SK-N-SH (cell line): ENCODE measurements at regions not wholly inside any gene's neighbourhood (a gene's known extent, or its start where the extent isn't known, plus 50 kb on each side); places are given as distances from the start of the nearest gene placed in this dataset.

ENCODE experiments used
- CTCF ChIA-PET: fragments of 300-600, 350-600 bp; formaldehyde crosslinking; extraction: SDS; loops from one replicate; lab custom pipeline; 2021; lab: Yijun Ruan, JAX
- POLR2A ChIA-PET: fragments of 350-600 bp; sonication (Branson Sonifier 250); formaldehyde crosslinking; extraction: SDS; loops from one replicate; lab custom pipeline; 2020; ENCODE audit warnings: antibody characterized with exemption, inconsistent platforms; lab: Yijun Ruan, JAX
- DNase-seq: peaks from one replicate; pipeline ENCODE4 v3.0.0; 2012
- H2AFZ ChIP-seq: fragments of 200-600 bp; sonication (generic); 2 replicates; pipeline ENCODE4 v1.8.1; 2016; ENCODE audit warnings: antibody characterized with exemption, mild to moderate bottlenecking, low read depth
- H3F3A ChIP-seq: fragments of 200-600 bp; sonication (generic); replicated peaks from 2 replicates; pipeline ENCODE3; 2016; ENCODE audit warnings: antibody characterized with exemption, mild to moderate bottlenecking; ENCODE audit not compliant: insufficient read depth
- H3K27ac ChIP-seq, 2 experiments: fragments of 200-500 bp in 1 of 2; fragments of 200-600 bp in 1 of 2; sonication (Bioruptor generic) in 1 of 2; sonication (generic), shearing (Covaris generic) in 1 of 2; 2 replicates each; pipeline versions ENCODE4 v1.5.1 to v1.6.1; 2014 to 2016; ENCODE audit warnings: low read depth in 2 of 2, inconsistent platforms in 1 of 2, low read length in 1 of 2, mild to moderate bottlenecking in 1 of 2, mixed read lengths in 1 of 2
- H3K27me3 ChIP-seq: fragments of 200-600 bp; sonication (generic), shearing (Covaris generic); 2 replicates; pipeline ENCODE4 v1.6.1; 2016; ENCODE audit warnings: mixed run types; ENCODE audit not compliant: insufficient read depth
- H3K36me3 ChIP-seq, 2 experiments: fragments of 200-500 bp in 1 of 2; fragments of 200-600 bp in 1 of 2; sonication (Bioruptor generic) in 1 of 2; sonication (generic) in 1 of 2; replicated peaks in 1 of 2; 2 replicates each; pipeline versions ENCODE3 to v1.5.1; 2014 to 2016; ENCODE audit warnings: low read length in 1 of 2, mild to moderate bottlenecking in 1 of 2; ENCODE audit not compliant: insufficient read depth in 2 of 2, control insufficient read depth in 1 of 2
- H3K4me1 ChIP-seq, 2 experiments: fragments of 200-500 bp in 1 of 2; fragments of 200-600 bp in 1 of 2; sonication (Bioruptor generic) in 1 of 2; sonication (generic), shearing (Covaris generic) in 1 of 2; 2 replicates each; pipeline versions ENCODE4 v1.5.1 to v1.6.1; 2014 to 2016; ENCODE audit warnings: low read depth in 1 of 2, low read length in 1 of 2, mixed run types in 1 of 2; ENCODE audit not compliant: insufficient read depth in 2 of 2, control insufficient read depth in 1 of 2
- H3K4me2 ChIP-seq: fragments of 200-600 bp; sonication (generic), shearing (Covaris generic); 2 replicates; pipeline ENCODE4 v1.6.1; 2017; ENCODE audit warnings: mixed run types
- H3K4me3 ChIP-seq, 2 experiments: fragments of 200-500 bp in 1 of 2; fragments of 200-600 bp in 1 of 2; sonication (Bioruptor generic) in 1 of 2; sonication (generic), shearing (Covaris generic) in 1 of 2; 2 replicates each; pipeline versions ENCODE4 v1.5.1 to v1.8.1; 2014 to 2016; ENCODE audit warnings: low read depth in 2 of 2, inconsistent platforms in 1 of 2, low read length in 1 of 2, mild to moderate bottlenecking in 1 of 2, mixed read lengths in 1 of 2, moderate library complexity in 1 of 2
- H3K79me2 ChIP-seq: fragments of 200-600 bp; sonication (generic); 2 replicates; pipeline ENCODE4 v1.8.1; 2017; ENCODE audit warnings: mild to moderate bottlenecking; ENCODE audit not compliant: insufficient read depth
- H3K9ac ChIP-seq: fragments of 200-600 bp; sonication (generic); 2 replicates; pipeline ENCODE4 v1.6.1; 2017; ENCODE audit warnings: mixed run types
- H3K9me2 ChIP-seq: fragments of 200-600 bp; sonication (generic); 2 replicates; pipeline ENCODE4 v1.6.1; 2017; ENCODE audit warnings: mixed run types
- H3K9me3 ChIP-seq: fragments of 200-600 bp; sonication (generic); 2 replicates; pipeline ENCODE4 v1.6.1; 2017; ENCODE audit warnings: mixed run types, mild to moderate bottlenecking, moderate library complexity
- H4K20me1 ChIP-seq: fragments of 200-600 bp; sonication (generic); 2 replicates; pipeline ENCODE4 v1.6.1; 2017; ENCODE audit warnings: mild to moderate bottlenecking, mixed run types; ENCODE audit not compliant: insufficient read depth
- ELF1 ChIP-seq: IDR thresholded peaks from 2 replicates; pipeline ENCODE4 v1.4.0; 2012
- EP300 ChIP-seq, 2 experiments: IDR thresholded peaks; 2 replicates each; pipeline versions ENCODE4 v1.4.0 to v1.6.1; 2012; ENCODE audit warnings: borderline replicate concordance in 1 of 2, low read depth in 1 of 2, low read length in 1 of 2
- FOSL2 ChIP-seq: IDR thresholded peaks from 2 replicates; pipeline ENCODE4 v1.4.0; 2012; ENCODE audit warnings: low read depth, mild to moderate bottlenecking, moderate library complexity, borderline replicate concordance
- FOXM1 ChIP-seq: IDR thresholded peaks from 2 replicates; pipeline ENCODE4 v1.4.0; 2012; ENCODE audit warnings: low read depth, mild to moderate bottlenecking
- GATA2 ChIP-seq: sonication (generic); formaldehyde crosslinking; IDR thresholded peaks from 2 replicates; pipeline ENCODE4 v1.5.0; 2020; ENCODE audit warnings: mild to moderate bottlenecking, missing genetic modification reagents
- JUND ChIP-seq: IDR thresholded peaks from 2 replicates; pipeline ENCODE4 v1.4.0; 2012
- MEF2A ChIP-seq: IDR thresholded peaks from 2 replicates; pipeline ENCODE4 v1.4.0; 2012; ENCODE audit warnings: low read depth, borderline replicate concordance
- MXI1 ChIP-seq: IDR thresholded peaks from 2 replicates; pipeline ENCODE4 v1.6.1; 2012; ENCODE audit warnings: mild to moderate bottlenecking, low read depth, low read length, improper control_type of control experiment
- NRF1 ChIP-seq: IDR thresholded peaks from 2 replicates; pipeline ENCODE4 v1.6.1; 2012; ENCODE audit warnings: low read depth, mild to moderate bottlenecking, low read length
- RCOR1 ChIP-seq: fragments of 150-350 bp; IDR thresholded peaks from 2 replicates; pipeline ENCODE4 v1.6.1; 2017; ENCODE audit warnings: antibody characterized with exemption, low read length
- REST ChIP-seq: IDR thresholded peaks from 2 replicates; pipeline ENCODE4 v1.6.1; 2012; ENCODE audit warnings: mild to moderate bottlenecking, low read depth, low read length, moderate library complexity
- RFX5 ChIP-seq: IDR thresholded peaks from 2 replicates; pipeline ENCODE4 v1.6.1; 2012; ENCODE audit warnings: mild to moderate bottlenecking, improper control_type of control experiment, low read length
- RXRA ChIP-seq: IDR thresholded peaks from 2 replicates; pipeline ENCODE4 v1.4.0; 2012; ENCODE audit warnings: low read depth, mild to moderate bottlenecking, borderline replicate concordance
- TCF12 ChIP-seq: IDR thresholded peaks from 2 replicates; pipeline ENCODE4 v1.4.0; 2012
- USF1 ChIP-seq: IDR thresholded peaks from 2 replicates; pipeline ENCODE4 v1.4.0; 2012; ENCODE audit warnings: low read depth, borderline replicate concordance
- USF2 ChIP-seq: fragments of 150-350 bp; IDR thresholded peaks from 2 replicates; pipeline ENCODE4 v1.6.1; 2017; ENCODE audit warnings: antibody characterized with exemption, low read length, low read depth, borderline replicate concordance
- YY1 ChIP-seq: IDR thresholded peaks from 2 replicates; pipeline ENCODE4 v1.4.0; 2012; ENCODE audit warnings: low read depth, mild to moderate bottlenecking
- WGBS: methylation state at CpG from one replicate; pipeline ENCODE4 v1.1.6; 2017; ENCODE audit warnings: low lambda C conversion rate; 5-methylcytosine and 5-hydroxymethylcytosine counted together
- TF ChIP-seq, protein P1 (sequence below): fragments of 200-600 bp; sonication (generic); IDR thresholded peaks from 2 replicates; pipeline ENCODE4 v1.6.1; 2017; ENCODE audit warnings: antibody characterized with exemption, mild to moderate bottlenecking, moderate library complexity

GRCh38 chr2:196407675-196408264 is 231.7 kb upstream of the CCDC150 start:
- CTCF ChIA-PET = no interaction called here
- Histone ChIP-seq H3K9me2 (no peaks in the 10 kb centered on the region), H3K4me2 (no peak overlapping the region), H3K9me3 (no peaks in the 10 kb centered on the region), H3F3A (peaks cover 26% of the 10 kb centered on the region), H3K27me3 (no peaks in the 10 kb centered on the region), H3K27ac (no peak overlapping the region), H3K4me1 (peaks cover 0 to 16% of the 10 kb centered on the region in 2 experiments; a peak in 1 of 4 replicates), H3K79me2 (no peaks in the 10 kb centered on the region), H3K9ac (no peak overlapping the region), H4K20me1 (no peaks in the 10 kb centered on the region), H2AFZ (no peak overlapping the region), H3K4me3 (no peak overlapping the region), H3K36me3 (no peaks in the 10 kb centered on the region)
- no peak for TF ChIP-seq RCOR1
- POLR2A ChIA-PET = no interaction called here
- 87% methylated on average over 1 of the region's 1 CpG for WGBS
- DNase-seq = no peak

DNA sequence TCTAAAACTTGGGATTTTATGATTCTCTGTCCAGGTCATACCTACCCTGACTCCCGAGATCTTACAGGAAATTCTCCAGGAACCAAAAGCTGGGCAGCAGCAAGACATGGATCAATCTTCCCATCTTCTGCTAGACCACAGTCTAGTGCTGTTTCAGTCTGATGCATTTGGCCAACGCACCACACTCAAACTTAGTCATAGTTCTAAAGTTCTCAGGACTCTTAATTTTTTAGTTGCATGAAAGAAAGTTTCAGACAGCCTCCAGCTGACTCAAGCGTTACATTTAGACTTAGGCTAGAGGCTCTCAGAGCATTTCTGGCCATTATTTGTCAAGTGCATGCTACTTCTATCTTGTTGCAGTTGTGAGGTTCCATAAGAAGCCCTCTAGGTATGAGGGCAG is 230.1 kb upstream of the CCDC150 start:
- Histone ChIP-seq H3K4me3 (no peak overlapping the region), H3K9me3 (no peaks in the 10 kb centered on the region), H3K79me2 (no peaks in the 10 kb centered on the region), H3K4me2 (no peak overlapping the region), H3K27ac (no peak overlapping the region), H3K4me1 (peaks cover 0 to under 1% of the 10 kb centered on the region in 2 experiments; a peak in 1 of 4 replicates), H3K9me2 (no peaks in the 10 kb centered on the region), H3K36me3 (no peaks in the 10 kb centered on the region), H2AFZ (no peak overlapping the region), H3F3A (peaks cover 10% of the 10 kb centered on the region), H3K27me3 (no peaks in the 10 kb centered on the region), H3K9ac (no peak overlapping the region), H4K20me1 (no peaks in the 10 kb centered on the region)
- POLR2A ChIA-PET = no interaction called here
- TF ChIP-seq FOSL2 = no peak
- no peak for TF ChIP-seq GATA2 (CRISPR knock-in tag)
- no peak for TF ChIP-seq REST
- no peak for TF ChIP-seq RFX5
- no peak for TF ChIP-seq JUND
- no peak for TF ChIP-seq USF2
- no peak for TF ChIP-seq ELF1
- no peak for TF ChIP-seq MXI1
- TF ChIP-seq NRF1 = no peak
- no peak for TF ChIP-seq FOXM1
- TF ChIP-seq MEF2A = no peak
- TF ChIP-seq, protein P1, sequence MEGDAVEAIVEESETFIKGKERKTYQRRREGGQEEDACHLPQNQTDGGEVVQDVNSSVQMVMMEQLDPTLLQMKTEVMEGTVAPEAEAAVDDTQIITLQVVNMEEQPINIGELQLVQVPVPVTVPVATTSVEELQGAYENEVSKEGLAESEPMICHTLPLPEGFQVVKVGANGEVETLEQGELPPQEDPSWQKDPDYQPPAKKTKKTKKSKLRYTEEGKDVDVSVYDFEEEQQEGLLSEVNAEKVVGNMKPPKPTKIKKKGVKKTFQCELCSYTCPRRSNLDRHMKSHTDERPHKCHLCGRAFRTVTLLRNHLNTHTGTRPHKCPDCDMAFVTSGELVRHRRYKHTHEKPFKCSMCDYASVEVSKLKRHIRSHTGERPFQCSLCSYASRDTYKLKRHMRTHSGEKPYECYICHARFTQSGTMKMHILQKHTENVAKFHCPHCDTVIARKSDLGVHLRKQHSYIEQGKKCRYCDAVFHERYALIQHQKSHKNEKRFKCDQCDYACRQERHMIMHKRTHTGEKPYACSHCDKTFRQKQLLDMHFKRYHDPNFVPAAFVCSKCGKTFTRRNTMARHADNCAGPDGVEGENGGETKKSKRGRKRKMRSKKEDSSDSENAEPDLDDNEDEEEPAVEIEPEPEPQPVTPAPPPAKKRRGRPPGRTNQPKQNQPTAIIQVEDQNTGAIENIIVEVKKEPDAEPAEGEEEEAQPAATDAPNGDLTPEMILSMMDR = no peak
- TF ChIP-seq TCF12 = no peak
- no peak for TF ChIP-seq USF1
- no peak for TF ChIP-seq EP300 (IDR thresholded peaks at IDR 0.05; ENCODE audit: borderline replicate concordance in 1 of 2, low read depth in 1 of 2, low read length in 1 of 2)
- TF ChIP-seq YY1 = no peak
- no peak for TF ChIP-seq RXRA
- no peak for DNase-seq
- WGBS = 90% methylated on average over 3 of the region's 3 CpGs
- CTCF ChIA-PET = no interaction called here
